ENCODE measurements at regions not wholly inside any gene's neighbourhood (a gene's known extent, or its start where the extent isn't known, plus 50 kb on each side); places are given as distances from the start of the nearest gene placed in this dataset.
A peak's percentile ranks its signal among the peaks of the same experiment; 100 is the strongest.
"Not testable (repeated sequence)": the region's sequence is repeated elsewhere in the genome, so short reads cannot be mapped to it uniquely, and the experiment has no call there.

GRCh38 chrX:14352511-14352910 lies 176.8 kb upstream of the GLRA2 start:
- H3K4me1 Mint-ChIP-seq (ENCODE audit: low read depth): peaks cover 53% of the 10 kb centered on the region
- peak overlapping the region; percentile 33; the same call in 1 of the 2 replicates for H3K27ac Mint-ChIP-seq
- no peaks in the 10 kb centered on the region for H3K9me3 Mint-ChIP-seq
- H3K36me3 Mint-ChIP-seq (ENCODE audit: low read depth): no peaks in the 10 kb centered on the region
- peak; percentile 55 for DNase-seq
- no peaks in the 10 kb centered on the region for H3K27me3 Mint-ChIP-seq (ENCODE audit: insufficient read depth)
- TF ChIP-seq, protein P1, sequence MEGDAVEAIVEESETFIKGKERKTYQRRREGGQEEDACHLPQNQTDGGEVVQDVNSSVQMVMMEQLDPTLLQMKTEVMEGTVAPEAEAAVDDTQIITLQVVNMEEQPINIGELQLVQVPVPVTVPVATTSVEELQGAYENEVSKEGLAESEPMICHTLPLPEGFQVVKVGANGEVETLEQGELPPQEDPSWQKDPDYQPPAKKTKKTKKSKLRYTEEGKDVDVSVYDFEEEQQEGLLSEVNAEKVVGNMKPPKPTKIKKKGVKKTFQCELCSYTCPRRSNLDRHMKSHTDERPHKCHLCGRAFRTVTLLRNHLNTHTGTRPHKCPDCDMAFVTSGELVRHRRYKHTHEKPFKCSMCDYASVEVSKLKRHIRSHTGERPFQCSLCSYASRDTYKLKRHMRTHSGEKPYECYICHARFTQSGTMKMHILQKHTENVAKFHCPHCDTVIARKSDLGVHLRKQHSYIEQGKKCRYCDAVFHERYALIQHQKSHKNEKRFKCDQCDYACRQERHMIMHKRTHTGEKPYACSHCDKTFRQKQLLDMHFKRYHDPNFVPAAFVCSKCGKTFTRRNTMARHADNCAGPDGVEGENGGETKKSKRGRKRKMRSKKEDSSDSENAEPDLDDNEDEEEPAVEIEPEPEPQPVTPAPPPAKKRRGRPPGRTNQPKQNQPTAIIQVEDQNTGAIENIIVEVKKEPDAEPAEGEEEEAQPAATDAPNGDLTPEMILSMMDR (IDR thresholded peaks at IDR 0.05): no peak
- H3K4me3 Mint-ChIP-seq: no peak overlapping the region

DNA sequence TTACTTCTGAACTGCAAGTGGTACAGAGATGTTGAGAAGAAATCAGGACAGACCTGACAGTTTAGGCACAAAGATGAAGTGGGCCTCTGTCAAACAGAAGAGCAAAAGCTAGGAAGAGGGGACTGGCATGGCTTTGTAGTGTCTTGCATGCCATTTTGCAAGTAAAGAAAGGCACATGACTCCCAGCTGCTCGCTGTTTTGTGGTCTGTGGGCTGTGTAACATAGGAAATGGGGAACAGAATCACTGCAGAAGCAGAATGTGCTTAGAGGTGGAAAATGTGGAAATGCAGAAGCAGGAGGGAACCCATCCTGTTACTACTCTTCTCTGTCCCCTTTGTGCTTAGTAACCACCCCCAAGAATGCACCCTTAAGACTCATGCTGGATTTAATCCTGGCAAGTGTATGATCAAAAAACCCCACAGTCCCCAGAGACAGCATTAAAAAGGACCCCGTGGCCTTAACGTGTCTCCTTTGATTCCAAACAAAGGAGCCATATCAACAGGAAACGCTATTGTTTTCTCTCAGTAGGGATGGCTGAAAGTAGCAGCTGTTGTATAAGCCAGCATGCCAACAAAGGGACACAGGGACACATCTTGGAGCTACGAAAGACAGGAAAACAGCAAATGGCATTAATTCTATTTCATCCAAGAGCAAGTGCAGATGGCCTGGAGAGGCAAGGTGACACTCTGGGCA lies 177.6 kb upstream of the GLRA2 start:
- TF ChIP-seq, protein P1 (IDR thresholded peaks at IDR 0.05): no peak
- Mint-ChIP-seq H3K4me1 (ENCODE audit: low read depth) (peaks cover 46% of the 10 kb centered on the region), H3K9me3 (no peaks in the 10 kb centered on the region), H3K27ac (peak overlapping the region; percentile 36), H3K4me3 (no peak overlapping the region), H3K27me3 (ENCODE audit: insufficient read depth) (no peaks in the 10 kb centered on the region), H3K36me3 (ENCODE audit: low read depth) (no peaks in the 10 kb centered on the region)
- no peak for DNase-seq

GRCh38 chrX:14347523-14347922 lies 181.8 kb upstream of the GLRA2 start:
- TF ChIP-seq, protein P1 (IDR thresholded peaks at IDR 0.05): no peak
- H3K27ac Mint-ChIP-seq: no peak overlapping the region
- no peaks in the 10 kb centered on the region for H3K36me3 Mint-ChIP-seq (ENCODE audit: low read depth)
- H3K4me1 Mint-ChIP-seq (ENCODE audit: low read depth): peaks cover 16% of the 10 kb centered on the region
- H3K27me3 Mint-ChIP-seq (ENCODE audit: insufficient read depth): no peaks in the 10 kb centered on the region
- H3K9me3 Mint-ChIP-seq: peaks cover 4% of the 10 kb centered on the region; the same call in 1 of the 2 replicates
- DNase-seq: no peak
- no peak overlapping the region for H3K4me3 Mint-ChIP-seq

- TF ChIP-seq, protein P1 (IDR thresholded peaks at IDR 0.05): peak; percentile 56
- Mint-ChIP-seq H3K27me3 (ENCODE audit: insufficient read depth) (no peaks in the 10 kb centered on the region), H3K4me3 (no peak overlapping the region), H3K9me3 (peaks cover 4% of the 10 kb centered on the region; the same call in 1 of the 2 replicates), H3K4me1 (ENCODE audit: low read depth) (0 out of 2 replicates have a peak, but pooled peaks cover 4% of the 10 kb centered on the region), H3K36me3 (ENCODE audit: low read depth) (no peaks in the 10 kb centered on the region), H3K27ac (no peak overlapping the region)
- no peak for DNase-seq
Observed at GRCh38 chrX:14344172-14344940, 185.0 kb upstream of the GLRA2 start.

DNA sequence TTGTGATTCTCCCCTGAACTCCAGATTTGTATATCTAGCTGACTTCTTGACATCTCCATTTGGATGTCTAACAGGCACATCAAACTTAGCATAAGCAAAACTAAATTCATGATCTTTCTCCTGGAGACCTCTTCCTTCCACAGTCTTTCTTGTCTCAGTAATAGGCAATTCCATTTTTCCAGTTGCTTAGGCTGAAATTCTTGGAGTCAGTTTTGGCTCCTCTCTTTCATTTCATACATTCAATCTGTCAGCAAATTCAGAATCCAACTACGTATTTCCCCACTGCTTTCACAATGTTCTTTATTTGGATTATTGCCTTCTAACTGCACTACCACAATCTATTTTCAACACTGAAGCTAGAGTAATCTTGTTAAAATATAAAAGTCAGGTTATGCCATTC lies 219.9 kb upstream of the GLRA2 start:
- no peak for DNase-seq
- Mint-ChIP-seq H3K9me3 (no peaks in the 10 kb centered on the region; the same call in 1 of the 2 replicates), H3K36me3 (ENCODE audit: low read depth) (no peaks in the 10 kb centered on the region), H3K27ac (no peak overlapping the region), H3K27me3 (ENCODE audit: insufficient read depth) (no peaks in the 10 kb centered on the region), H3K4me3 (no peak overlapping the region), H3K4me1 (ENCODE audit: low read depth) (no peaks in the 10 kb centered on the region)
- TF ChIP-seq, protein P1 (IDR thresholded peaks at IDR 0.05): no peak

DNA sequence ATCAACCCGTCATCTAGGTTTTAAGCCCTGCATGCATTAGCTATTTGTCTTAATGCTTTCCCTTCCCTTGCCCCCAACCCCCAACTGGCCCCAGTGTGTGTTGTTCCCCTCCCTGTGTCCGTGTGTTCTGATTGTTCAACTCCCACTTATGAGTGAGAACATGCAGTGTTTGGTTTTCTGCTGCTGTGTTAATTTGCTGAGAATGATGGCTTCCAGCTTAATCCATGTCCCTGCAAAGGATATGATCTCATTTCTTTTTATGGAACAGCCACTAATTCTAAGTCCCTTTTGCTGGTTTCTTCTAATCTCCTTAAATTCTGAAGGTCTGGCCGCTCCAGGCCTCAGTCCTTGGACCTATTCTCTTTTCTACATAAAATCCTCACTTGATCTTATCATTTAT lies 220.4 kb upstream of the GLRA2 start:
- H3K27ac Mint-ChIP-seq; H3K4me3 Mint-ChIP-seq; DNase-seq; H3K9me3 Mint-ChIP-seq; H3K4me1 Mint-ChIP-seq (ENCODE audit: low read depth); H3K27me3 Mint-ChIP-seq (ENCODE audit: insufficient read depth); H3K36me3 Mint-ChIP-seq (ENCODE audit: low read depth): not testable (repeated sequence)
